K562 (cell line): ENCODE measurements at regions not wholly inside any gene's neighbourhood (a gene's known extent, or its start where the extent isn't known, plus 50 kb on each side); places are given as distances from the start of the nearest gene placed in this dataset.

Experiments
- ATAC-seq: fragments of 200-7000 bp; cut with Tn5 transposase; 3 replicates; pipeline ENCODE4 v1.9.1; 2020; ENCODE audit warnings: moderate library complexity
- BruUV-seq: library from RNA; stranded (reverse); fragments of 400-500 nt; replicated peaks from 2 replicates; lab custom pipeline; 2021; lab: Mats Ljungman, UMichigan
- CTCF ChIA-PET: fragments of 300-600 bp; formaldehyde crosslinking; extraction: SDS; loops from one replicate; lab custom pipeline; 2021; ENCODE audit warnings: low intra/inter-chr PET ratio; lab: Yijun Ruan, JAX
- POLR2A ChIA-PET: fragments of 300-600, 350-650 bp; sonication (Branson Sonifier 250); formaldehyde crosslinking; extraction: SDS; loops from one replicate; lab custom pipeline; 2021; ENCODE audit warnings: antibody characterized with exemption, inconsistent platforms; lab: Yijun Ruan, JAX
- DNase-seq, 4 experiments: peaks; one replicate each; pipeline versions ENCODE4 v3.0.0 to v3.0.0-alpha.2; 2011 to 2018; ENCODE audit warnings: low spot score in 3 of 4, mixed read lengths in 3 of 4; ENCODE audit errors: extremely low read depth in 1 of 4
- FAIRE-seq: peaks from 2 replicates; lab custom pipeline; 2011; peaks lifted over from hg19 to GRCh38; lab: Jason Lieb, UNC
- H2AFZ ChIP-seq: 2 replicates; pipeline ENCODE4 v1.6.0; 2011; ENCODE audit warnings: low read depth, low read length, control low read depth, inconsistent platforms
- H3K27ac ChIP-seq: fragments of 200-600 bp; 3 replicates; pipeline ENCODE4 v1.8.0; 2011; ENCODE audit warnings: low read depth, mild to moderate bottlenecking, control low read depth, inconsistent platforms, low read length, moderate library complexity, mixed read lengths; ENCODE audit errors: extremely low read depth
- H3K27me3 ChIP-seq, 2 experiments: fragments of 300-600 bp in 1 of 2; 2 replicates in 1 of 2; 3 replicates in 1 of 2; pipeline versions ENCODE4 v1.6.0 to v1.8.0; 2011; ENCODE audit warnings: inconsistent platforms in 2 of 2, low read length in 2 of 2, mild to moderate bottlenecking in 1 of 2, mixed read lengths in 1 of 2, moderate library complexity in 1 of 2; ENCODE audit not compliant: control insufficient read depth in 2 of 2, insufficient read depth in 2 of 2
- H3K36me3 ChIP-seq: fragments of 300-600 bp; 3 replicates; pipeline ENCODE4 v1.8.0; 2011; ENCODE audit warnings: mild to moderate bottlenecking, low read length, inconsistent platforms; ENCODE audit not compliant: control insufficient read depth, insufficient read depth
- H3K4me1 ChIP-seq, 2 experiments: fragments of 200-600 bp in 1 of 2; replicated peaks in 1 of 2; 2 replicates in 1 of 2; 3 replicates in 1 of 2; pipeline versions ENCODE4 v1.5.1 to v1.8.0; 2011; ENCODE audit warnings: inconsistent platforms in 2 of 2, low read length in 2 of 2, mild to moderate bottlenecking in 1 of 2, mixed read lengths in 1 of 2, moderate library complexity in 1 of 2; ENCODE audit not compliant: control insufficient read depth in 2 of 2, insufficient read depth in 2 of 2
- H3K4me2 ChIP-seq: 2 replicates; pipeline ENCODE4 v1.6.1; 2011; ENCODE audit warnings: low read length, control low read depth, inconsistent platforms, mixed read lengths; ENCODE audit not compliant: insufficient read depth
- H3K4me3 ChIP-seq: fragments of 200-600 bp; sonication (generic), shearing (Covaris generic); 2 replicates; pipeline ENCODE4 v1.5.1; 2016; ENCODE audit warnings: control low read depth, inconsistent platforms
- H3K79me2 ChIP-seq: fragments of 200-600 bp; 3 replicates; pipeline ENCODE4 v1.8.0; 2011; ENCODE audit warnings: low read length, inconsistent platforms; ENCODE audit not compliant: control insufficient read depth, insufficient read depth
- H3K9ac ChIP-seq, 2 experiments: 2 replicates each; pipeline versions ENCODE4 v1.6.0 to v1.6.1; 2011; ENCODE audit warnings: low read depth in 2 of 2, low read length in 2 of 2, control low read depth in 1 of 2, inconsistent platforms in 1 of 2, mild to moderate bottlenecking in 1 of 2, mixed read lengths in 1 of 2; ENCODE audit not compliant: insufficient read depth in 1 of 2
- H3K9me1 ChIP-seq: one replicate; pipeline ENCODE4 v1.6.0; 2011; ENCODE audit warnings: inconsistent platforms, mild to moderate bottlenecking, low read length, moderate library complexity; ENCODE audit not compliant: control insufficient read depth, insufficient read depth
- H3K9me3 ChIP-seq: replicated peaks from 2 replicates; pipeline ENCODE4 v1.5.1; 2011; ENCODE audit warnings: low read depth, low read length, inconsistent platforms; ENCODE audit not compliant: control insufficient read depth, insufficient read depth
- H4K20me1 ChIP-seq: replicated peaks from 2 replicates; pipeline ENCODE4 v1.6.1; 2011; ENCODE audit warnings: low read length, inconsistent platforms, mixed read lengths; ENCODE audit not compliant: control insufficient read depth, insufficient read depth
- ARID3A ChIP-seq: IDR thresholded peaks from 2 replicates; pipeline ENCODE4 v1.6.1; 2012; ENCODE audit warnings: low read depth, low read length, improper control_type of control experiment, borderline replicate concordance
- ATF7 ChIP-seq: fragments of 450-650 bp; IDR thresholded peaks from 2 replicates; pipeline ENCODE4 v1.7.1; 2014; ENCODE audit warnings: mild to moderate bottlenecking, moderate library complexity
- EP300 ChIP-seq: IDR thresholded peaks from 2 replicates; pipeline ENCODE4 v1.6.1; 2012; ENCODE audit warnings: low read length, improper control_type of control experiment
- IFI16 ChIP-seq: fragments of 250-450 bp; sonication (Bioruptor Pico); IDR thresholded peaks from 2 replicates; pipeline ENCODE4 v2.1.2; 2022; ENCODE audit warnings: mild to moderate bottlenecking, inconsistent platforms
- L3MBTL2 ChIP-seq: fragments of 450-650 bp; IDR thresholded peaks from 2 replicates; pipeline ENCODE4 v1.6.1; 2016; ENCODE audit warnings: mild to moderate bottlenecking, moderate library complexity
- MGA ChIP-seq: fragments of 450-650 bp; IDR thresholded peaks from 2 replicates; pipeline ENCODE4 v1.6.1; 2016; ENCODE audit warnings: mild to moderate bottlenecking, moderate library complexity
- TAF7 ChIP-seq: fragments of 450-650 bp; IDR thresholded peaks from 2 replicates; pipeline ENCODE4 v1.6.1; 2016; ENCODE audit warnings: missing genetic modification characterization, missing compliant biosample characterization
- TRIM28 ChIP-seq: fragments of 450-650 bp; IDR thresholded peaks from 2 replicates; pipeline ENCODE4 v1.6.1; 2017
- ZNF239 ChIP-seq: fragments of 250-450 bp; sonication (Bioruptor Pico); IDR thresholded peaks from 2 replicates; pipeline ENCODE4 v1.4.0; 2020; ENCODE audit warnings: mild to moderate bottlenecking
- ZNF583 ChIP-seq: fragments of 250-450 bp; sonication (Bioruptor Pico); IDR thresholded peaks from 2 replicates; pipeline ENCODE4 v1.4.0; 2020
- ZSCAN29 ChIP-seq: fragments of 450-650 bp; IDR thresholded peaks from 2 replicates; pipeline ENCODE4 v1.6.1; 2017
- WGBS: fragments of 100-300 bp; shearing (Covaris generic); methylation state at CpG from one replicate; pipeline ENCODE4 v1.1.6; 2016; ENCODE audit warnings: low coverage, mixed read lengths; ENCODE audit not compliant: insufficient coverage; ENCODE audit errors: missing lambda C conversion rate; 5-methylcytosine and 5-hydroxymethylcytosine counted together
- in situ Hi-C: fragments of 300-500 bp; cut with MboI; formaldehyde crosslinking; loops from 4 replicates; pipeline ENCODE4 v1.15.0; 2018; ENCODE audit warnings: inconsistent platforms, mixed read lengths
- intact Hi-C: fragments of 100-400 bp; cut with micrococcal nuclease; formaldehyde crosslinking; loops from 2 replicates; pipeline ENCODE4 v1.14.2; 2022

- peaks cover 0 to 7% of the 10 kb centered on the region in 2 experiments; a peak in 2 of 5 replicates for H3K4me1 ChIP-seq
- intact Hi-C loops, result no loop called here
- in situ Hi-C loops, result no loop called here
- no peaks in the 10 kb centered on the region for H3K9me1 ChIP-seq
- ATAC-seq (no peak), DNase-seq (no peak), FAIRE-seq (no peak)
- H4K20me1 ChIP-seq, result no peaks in the 10 kb centered on the region
- no TSS peak for BruUV-seq
- peak overlapping the region; percentile 76; the same call in 1 of the 2 replicates for H2AFZ ChIP-seq
- no peak overlapping the region for H3K9ac ChIP-seq
- POLR2A ChIA-PET, result interaction anchor here (1.0 to 1.3 kb wide), 3 partner anchors 9 to 139 kb away, joined by 3 read pairs; no protein-coding TSS in a partner anchor
- 42% methylated on average over 4 of the region's 4 CpGs for WGBS
- no peaks in the 10 kb centered on the region for H3K36me3 ChIP-seq
- H3K79me2 ChIP-seq, result no peaks in the 10 kb centered on the region
- no peaks in the 10 kb centered on the region for H3K9me3 ChIP-seq
- H3K27me3 ChIP-seq, result peaks cover 0 to 7% of the 10 kb centered on the region in 2 experiments; a peak in 1 of 5 replicates
- no peak overlapping the region for H3K4me3 ChIP-seq
- H3K27ac ChIP-seq, result peak overlapping the region; percentile 49; the same call in 1 of the 3 replicates
- H3K4me2 ChIP-seq, result no peak overlapping the region; the same call in 1 of the 2 replicates
- CTCF ChIA-PET, result no interaction called here
- TF ChIP-seq L3MBTL2, result peak; percentile 42; the same call in 1 of the 2 replicates
- TF ChIP-seq ZNF239 (CRISPR knock-in tag), result no peak
- TF ChIP-seq EP300, result no peak
- peak; percentile 46 for TF ChIP-seq MGA
- TF ChIP-seq IFI16 (CRISPR knock-in tag), result no peak
- TF ChIP-seq ZNF583, result no peak
- TF ChIP-seq TRIM28, result no peak
- no peak for TF ChIP-seq ATF7
- no peak for TF ChIP-seq TAF7
- TF ChIP-seq ZSCAN29, result no peak
- TF ChIP-seq ARID3A, result no peak
Observed at GRCh38 chr6:137723273-137724017, 143.6 kb upstream of the TNFAIP3 start.
